ENCODE measurements at regions not wholly inside any gene's neighbourhood (a gene's known extent, or its start where the extent isn't known, plus 50 kb on each side); places are given as distances from the start of the nearest gene placed in this dataset.
"Not testable (repeated sequence)": the region's sequence is repeated elsewhere in the genome, so short reads cannot be mapped to it uniquely, and the experiment has no call there.

- no peak for FAIRE-seq
- no peak for DNase-seq (ENCODE audit: insufficient read length, low spot score)
Observed at GRCh38 chr18:22560797-22561196, 143.1 kb upstream of the CTAGE1 start.

- FAIRE-seq = peak; percentile 31
- peak; percentile 33 for DNase-seq (ENCODE audit: insufficient read length, low spot score)
Observed at GRCh38 chr18:22563164-22563583, 145.5 kb upstream of the CTAGE1 start.

GRCh38 chr18:22564036-22564435 lies 146.3 kb upstream of the CTAGE1 start:
- no peak for DNase-seq (ENCODE audit: insufficient read length, low spot score)
- FAIRE-seq = no peak

- FAIRE-seq (no peak), DNase-seq (ENCODE audit: insufficient read length, low spot score) (no peak)
Observed at GRCh38 chr18:22566703-22567420, 149.1 kb upstream of the CTAGE1 start.

GRCh38 chr18:22567794-22568193 lies 150.1 kb upstream of the CTAGE1 start:
- FAIRE-seq (no peak), DNase-seq (ENCODE audit: insufficient read length, low spot score) (no peak)

GRCh38 chr18:22570492-22570891 lies 152.8 kb upstream of the CTAGE1 start:
- DNase-seq (ENCODE audit: insufficient read length, low spot score) (no peak), FAIRE-seq (no peak)

- DNase-seq (ENCODE audit: insufficient read length, low spot score) (no peak), FAIRE-seq (no peak)
Observed at GRCh38 chr18:22572341-22572740, 154.6 kb upstream of the CTAGE1 start.

- no peak for DNase-seq (ENCODE audit: insufficient read length, low spot score)
- no peak for FAIRE-seq
Observed at GRCh38 chr18:22579271-22579670, 161.6 kb upstream of the CTAGE1 start.

GRCh38 chr18:22585333-22585732 lies 167.6 kb upstream of the CTAGE1 start:
- no peak for DNase-seq (ENCODE audit: insufficient read length, low spot score)
- FAIRE-seq = no peak

- DNase-seq (ENCODE audit: insufficient read length, low spot score) (no peak), FAIRE-seq (no peak)
Observed at GRCh38 chr18:22585821-22586220, 168.1 kb upstream of the CTAGE1 start.

- DNase-seq (ENCODE audit: insufficient read length, low spot score) = no peak
- FAIRE-seq = no peak
Observed at GRCh38 chr18:22591222-22591621, 173.5 kb upstream of the CTAGE1 start.

GRCh38 chr18:22594155-22594690 lies 176.5 kb upstream of the CTAGE1 start:
- FAIRE-seq = no peak

GRCh38 chr18:22601481-22601880 lies 183.8 kb upstream of the CTAGE1 start:
- DNase-seq (ENCODE audit: insufficient read length, low spot score) = no peak

More at GRCh38 chr18:22594155-22594690, 176.5 kb upstream of the CTAGE1 start:
- DNase-seq (ENCODE audit: insufficient read length, low spot score) = no peak

GRCh38 chr18:22602456-22602855 lies 184.7 kb upstream of the CTAGE1 start:
- not testable (repeated sequence) for DNase-seq (ENCODE audit: insufficient read length, low spot score); FAIRE-seq

More at GRCh38 chr18:22601481-22601880, 183.8 kb upstream of the CTAGE1 start:
- FAIRE-seq = no peak

GRCh38 chr18:22603902-22604301 lies 186.2 kb upstream of the CTAGE1 start:
- FAIRE-seq = no peak

GRCh38 chr18:22604390-22604985 lies 186.8 kb upstream of the CTAGE1 start:
- FAIRE-seq = no peak
- no peak for DNase-seq (ENCODE audit: insufficient read length, low spot score)

More at GRCh38 chr18:22603902-22604301, 186.2 kb upstream of the CTAGE1 start:
- no peak for DNase-seq (ENCODE audit: insufficient read length, low spot score)

GRCh38 chr18:22604986-22605421 lies 187.3 kb upstream of the CTAGE1 start:
- FAIRE-seq = no peak
- no peak for DNase-seq (ENCODE audit: insufficient read length, low spot score)

- no peak for FAIRE-seq
- DNase-seq (ENCODE audit: insufficient read length, low spot score) = no peak
Observed at GRCh38 chr18:22605736-22606135, 188.0 kb upstream of the CTAGE1 start.

- FAIRE-seq = no peak
- no peak for DNase-seq (ENCODE audit: insufficient read length, low spot score)
Observed at GRCh38 chr18:22606563-22607283, 189.0 kb upstream of the CTAGE1 start.

- FAIRE-seq (no peak), DNase-seq (ENCODE audit: insufficient read length, low spot score) (no peak)
Observed at GRCh38 chr18:22607284-22607635, 189.5 kb upstream of the CTAGE1 start.

GRCh38 chr18:22608847-22609246 lies 191.1 kb upstream of the CTAGE1 start:
- DNase-seq (ENCODE audit: insufficient read length, low spot score) = no peak
- FAIRE-seq = no peak
